KBM-7 (cell line): ENCODE measurements at regions not wholly inside any gene's neighbourhood (a gene's known extent, or its start where the extent isn't known, plus 50 kb on each side); places are given as distances from the start of the nearest gene placed in this dataset.
"Not testable (repeated sequence)": the region's sequence is repeated elsewhere in the genome, so short reads cannot be mapped to it uniquely, and the experiment has no call there.

Experiments
- DNase-seq: peaks from one replicate; pipeline ENCODE4 v3.0.0-alpha.2; 2015
- in situ Hi-C: fragments of 300-500 bp; cut with MboI; formaldehyde crosslinking; loops from 2 replicates; pipeline ENCODE4 v1.14.3; 2020; ENCODE audit warnings: low sequenced_read_pairs, low pct_unique_long_range_greater_than_20kb, mixed read lengths

- in situ Hi-C loops, DNase-seq: not testable (repeated sequence)
These were observed 95.9 kb upstream of the LYPLAL1 start for GRCh38 chr1:219077767-219078166.

GRCh38 chr1:219081943-219082925 lies 91.4 kb upstream of the LYPLAL1 start:
- in situ Hi-C loops, result no loop called here
- no peak for DNase-seq

GRCh38 chr1:219083631-219084030 lies 90.0 kb upstream of the LYPLAL1 start:
- DNase-seq, result no peak
- in situ Hi-C loops, result no loop called here

- in situ Hi-C loops, result no loop called here
These were observed 88.6 kb upstream of the LYPLAL1 start for GRCh38 chr1:219085082-219085481.

GRCh38 chr1:219085988-219086387 lies 87.7 kb upstream of the LYPLAL1 start:
- in situ Hi-C loops, result no loop called here
- DNase-seq, result peak; percentile 6

More at GRCh38 chr1:219085082-219085481, 88.6 kb upstream of the LYPLAL1 start:
- DNase-seq, result no peak

DNA sequence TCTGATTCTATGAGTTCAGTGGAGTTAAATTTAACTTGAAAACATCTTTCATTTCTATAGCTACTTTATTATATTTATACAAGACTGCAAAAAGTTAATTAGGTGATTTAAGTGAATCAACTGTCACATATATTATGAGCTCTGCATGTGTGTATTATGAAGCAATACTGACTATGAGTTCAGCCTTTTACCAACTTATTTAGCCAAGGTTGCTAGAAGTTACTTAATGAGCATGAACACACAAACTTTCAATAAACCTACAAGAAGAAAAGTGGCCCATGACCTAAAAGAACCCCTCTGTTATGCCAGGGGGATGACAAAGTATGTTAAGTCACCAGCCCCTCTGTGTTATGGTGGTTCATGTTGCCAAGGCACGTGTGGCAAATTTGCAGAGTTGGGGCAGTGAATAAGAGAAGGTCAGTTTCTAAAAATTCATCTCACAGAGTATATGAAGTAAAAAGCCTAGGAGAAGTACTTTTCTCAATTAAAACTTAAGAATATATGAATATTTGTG lies 86.7 kb upstream of the LYPLAL1 start:
- in situ Hi-C loops, result no loop called here
- DNase-seq, result no peak

GRCh38 chr1:219088778-219089557 lies 84.7 kb upstream of the LYPLAL1 start:
- in situ Hi-C loops, result no loop called here
- peak; percentile 86 for DNase-seq

GRCh38 chr1:219090607-219091006 lies 83.1 kb upstream of the LYPLAL1 start:
- in situ Hi-C loops, result no loop called here
- peak; percentile 49 for DNase-seq

DNA sequence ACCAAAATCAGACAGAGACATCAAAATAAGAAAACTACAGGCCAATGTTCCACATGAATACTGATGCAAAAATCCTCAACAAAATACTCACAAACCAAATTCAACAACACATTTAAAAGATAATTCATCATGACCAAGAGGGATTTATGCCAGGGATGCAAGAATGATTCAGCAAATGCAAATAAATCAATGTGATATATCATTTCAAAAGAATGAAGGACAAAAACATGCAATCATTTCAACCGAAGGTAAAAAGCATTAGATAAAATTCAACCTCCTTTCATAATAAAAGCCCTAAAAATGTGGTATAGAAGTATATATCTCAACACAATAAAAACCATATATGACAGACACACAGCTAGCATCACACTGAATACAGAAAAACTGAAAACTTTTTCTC lies 81.5 kb upstream of the LYPLAL1 start:
- in situ Hi-C loops, result no loop called here
- no peak for DNase-seq

DNA sequence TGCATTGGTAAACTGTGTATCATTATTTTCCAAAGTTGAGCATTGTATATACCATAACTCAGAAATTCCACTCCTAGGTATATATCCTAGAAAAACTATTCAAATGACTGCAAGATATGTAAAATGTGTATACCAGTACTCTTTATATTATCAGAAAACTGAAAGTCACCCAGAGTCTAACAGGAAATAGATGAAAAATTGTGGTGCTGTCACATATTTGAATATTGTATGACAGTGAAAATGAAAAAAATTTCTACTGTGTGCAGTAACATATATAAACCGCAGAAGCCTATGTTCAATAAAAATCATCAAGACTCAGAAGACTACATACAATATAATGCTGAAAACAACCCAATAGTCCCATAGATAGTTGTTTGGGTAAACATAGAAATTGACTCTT lies 74.4 kb upstream of the LYPLAL1 start:
- in situ Hi-C loops, result no loop called here

GRCh38 chr1:219100059-219100458 lies 73.6 kb upstream of the LYPLAL1 start:
- in situ Hi-C loops, result no loop called here
- DNase-seq, result no peak

More for the DNA sequence above, 74.4 kb upstream of the LYPLAL1 start:
- DNase-seq, result no peak

GRCh38 chr1:219102466-219102865 lies 71.2 kb upstream of the LYPLAL1 start:
- in situ Hi-C loops, DNase-seq: not testable (repeated sequence)

GRCh38 chr1:219105893-219106292 lies 67.8 kb upstream of the LYPLAL1 start:
- no peak for DNase-seq
- in situ Hi-C loops, result no loop called here

DNA sequence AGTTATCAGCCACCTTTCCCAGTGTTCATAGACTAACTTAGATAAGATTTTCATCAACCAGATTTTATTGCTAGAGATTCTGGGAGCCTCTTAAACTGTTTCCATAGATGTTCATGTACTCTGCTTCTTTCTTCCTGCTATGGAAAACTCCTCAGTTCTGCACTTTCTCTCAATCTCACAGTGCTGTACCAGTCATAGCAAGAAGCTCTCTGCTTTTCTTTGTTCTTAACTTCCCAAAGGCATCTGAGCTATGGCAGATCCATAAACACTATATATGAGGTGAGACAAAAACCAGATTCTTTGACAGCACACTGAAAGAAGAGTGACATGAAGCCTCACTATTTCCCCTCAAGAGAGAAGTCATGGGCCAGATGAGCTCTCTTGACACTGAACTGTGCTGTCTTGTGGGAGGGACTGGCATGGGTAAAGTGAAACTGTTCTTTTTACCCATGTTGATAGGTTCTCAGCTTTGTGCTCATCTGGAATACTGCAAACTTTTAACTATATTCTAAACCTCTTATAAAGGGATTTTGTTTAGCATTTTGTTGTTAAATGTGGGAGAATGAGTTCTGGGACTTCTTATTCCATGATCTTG lies 64.2 kb upstream of the LYPLAL1 start:
- in situ Hi-C loops, result no loop called here
- no peak for DNase-seq

GRCh38 chr1:219113261-219113660 lies 60.4 kb upstream of the LYPLAL1 start:
- no peak for DNase-seq
- in situ Hi-C loops, result no loop called here

GRCh38 chr1:219114014-219114413 lies 59.7 kb upstream of the LYPLAL1 start:
- no peak for DNase-seq
- in situ Hi-C loops, result no loop called here

DNA sequence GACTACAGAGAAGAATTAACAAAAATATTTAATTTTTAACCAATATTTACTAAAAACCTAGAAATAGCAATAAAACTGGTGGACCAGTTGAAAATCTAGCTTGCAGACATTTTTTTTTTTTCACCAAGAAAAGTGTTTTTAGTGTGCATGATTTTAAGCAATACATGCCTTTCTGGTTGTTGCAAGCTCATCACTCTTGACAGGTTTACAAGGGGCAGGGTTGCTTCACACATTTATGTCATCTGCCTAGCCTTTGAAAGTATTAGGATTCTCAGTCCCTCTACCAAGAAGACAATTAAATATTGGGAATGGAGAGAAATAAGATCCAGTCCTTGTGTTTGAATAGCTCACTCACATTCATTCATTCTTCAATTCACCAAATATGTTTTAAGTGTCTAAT lies 53.8 kb upstream of the LYPLAL1 start:
- in situ Hi-C loops, result no loop called here
- no peak for DNase-seq

DNA sequence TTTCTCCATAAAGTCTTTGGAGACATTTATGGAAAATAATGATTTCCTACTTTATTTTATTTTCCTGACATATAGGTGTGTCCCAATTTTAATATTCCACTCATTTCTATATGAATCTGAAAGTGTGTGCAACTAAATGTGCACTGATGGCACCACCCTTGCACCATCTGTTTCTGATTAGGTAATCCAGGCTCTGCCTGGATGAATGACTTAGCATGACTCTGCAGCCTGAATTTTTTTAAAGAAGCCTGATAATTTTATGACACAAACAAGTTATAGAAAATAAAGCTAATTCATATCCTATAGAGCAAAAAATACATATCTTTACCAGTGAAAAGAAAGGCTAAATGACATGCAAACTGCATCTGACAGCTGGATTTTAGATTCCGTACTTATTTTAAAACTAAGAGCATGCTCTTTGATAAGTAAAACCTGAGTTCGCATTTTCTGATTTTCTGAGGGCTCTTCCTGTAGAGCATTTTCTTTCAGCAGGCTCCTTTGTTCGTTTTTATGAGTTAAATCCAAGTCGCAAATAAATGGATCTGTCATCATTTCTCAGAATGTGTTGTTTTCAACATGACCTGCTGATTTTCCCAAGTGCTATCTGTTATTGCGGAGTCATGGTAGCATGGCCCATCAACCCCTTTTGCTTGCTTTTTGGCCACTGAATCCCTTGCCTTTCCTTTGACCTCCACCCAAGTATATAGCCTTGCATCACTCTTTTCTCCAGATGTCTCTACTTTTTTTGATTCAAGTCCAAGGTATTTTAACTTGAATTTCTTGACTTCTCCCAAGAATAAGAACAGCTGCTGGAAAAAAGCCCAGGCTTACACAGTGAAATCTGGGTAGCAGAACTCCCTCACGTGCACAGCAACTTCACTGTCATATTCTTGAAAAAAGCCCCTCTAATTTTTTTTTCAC lies 52.8 kb upstream of the LYPLAL1 start:
- no peak for DNase-seq
- in situ Hi-C loops, result no loop called here
